ENCODE measurements at regions not wholly inside any gene's neighbourhood (a gene's known extent, or its start where the extent isn't known, plus 50 kb on each side); places are given as distances from the start of the nearest gene placed in this dataset.
"Not testable (repeated sequence)": the region's sequence is repeated elsewhere in the genome, so short reads cannot be mapped to it uniquely, and the experiment has no call there.

GRCh38 chr1:70490153-70490552, 79.1 kb downstream of the CTH start:
- DNase-seq (ENCODE audit: low read depth), result no peak

GRCh38 chr1:70495370-70495769, 84.3 kb downstream of the CTH start:
- no peak for DNase-seq (ENCODE audit: low read depth)

- DNase-seq (ENCODE audit: low read depth), result no peak
Measured at GRCh38 chr1:70496181-70496580, 85.1 kb downstream of the CTH start.

- peak; percentile 15 for DNase-seq (ENCODE audit: low read depth)
Measured at GRCh38 chr1:70497152-70497551, 86.1 kb downstream of the CTH start.

GRCh38 chr1:70498666-70499065, 87.6 kb downstream of the CTH start:
- DNase-seq (ENCODE audit: low read depth), result no peak

- no peak for DNase-seq (ENCODE audit: low read depth)
Measured at GRCh38 chr1:70499695-70500094, 88.6 kb downstream of the CTH start.

- DNase-seq (ENCODE audit: low read depth), result peak; percentile 16
Measured at GRCh38 chr1:70503358-70503757, 92.3 kb downstream of the CTH start.

GRCh38 chr1:70504176-70504820, 93.2 kb downstream of the CTH start:
- DNase-seq (ENCODE audit: low read depth), result peak; percentile 22

GRCh38 chr1:70504821-70505193, 93.7 kb downstream of the CTH start:
- DNase-seq (ENCODE audit: low read depth), result peak; percentile 40

GRCh38 chr1:70507991-70508390, 96.9 kb downstream of the CTH start:
- not testable (repeated sequence) for DNase-seq (ENCODE audit: low read depth)

- DNase-seq (ENCODE audit: low read depth), result peak; percentile 80
Measured at GRCh38 chr1:70509996-70510876, 99.2 kb downstream of the CTH start.

- DNase-seq (ENCODE audit: low read depth), result no peak
Measured at GRCh38 chr1:70517444-70517843, 106.4 kb downstream of the CTH start.

- DNase-seq (ENCODE audit: low read depth), result peak; percentile 5
Measured at GRCh38 chr1:70518106-70518505, 107.0 kb downstream of the CTH start.

- peak; percentile 38 for DNase-seq (ENCODE audit: low read depth)
Measured at GRCh38 chr1:70528590-70529333, 117.7 kb downstream of the CTH start.

- no peak for DNase-seq (ENCODE audit: low read depth)
Measured at GRCh38 chr1:70536708-70537366, 125.8 kb downstream of the CTH start.

- DNase-seq (ENCODE audit: low read depth), result no peak
Measured at GRCh38 chr1:70537788-70538187, 126.7 kb downstream of the CTH start.

GRCh38 chr1:70542030-70542429, 131.0 kb downstream of the CTH start:
- DNase-seq (ENCODE audit: low read depth), result no peak

- no peak for DNase-seq (ENCODE audit: low read depth)
Measured at GRCh38 chr1:70542856-70543255, 131.8 kb downstream of the CTH start.

GRCh38 chr1:70546726-70547125, 135.7 kb downstream of the CTH start:
- DNase-seq (ENCODE audit: low read depth), result no peak

- DNase-seq (ENCODE audit: low read depth), result no peak
Measured at GRCh38 chr1:70552662-70553566, 141.8 kb downstream of the CTH start.
